Left hindlimb (tissue), 1 donor: ENCODE measurements at regions not wholly inside any gene's neighbourhood (a gene's known extent, or its start where the extent isn't known, plus 50 kb on each side); places are given as distances from the start of the nearest gene placed in this dataset.
A peak's percentile ranks its signal among the peaks of the same experiment; 100 is the strongest.
"Not testable (repeated sequence)": the region's sequence is repeated elsewhere in the genome, so short reads cannot be mapped to it uniquely, and the experiment has no call there.

Experiments
- DNase-seq: peaks from one replicate; pipeline ENCODE4 v3.0.0-alpha.2; 2018

- DNase-seq: not testable (repeated sequence)
These were observed 111.8 kb downstream of the FOXD4L6 start for GRCh38 chr9:41016699-41017098.

GRCh38 chr9:40999952-41000700 is 128.4 kb downstream of the FOXD4L6 start:
- DNase-seq: not testable (repeated sequence)

GRCh38 chr9:40995490-40995889 is 133.0 kb downstream of the FOXD4L6 start:
- DNase-seq: not testable (repeated sequence)

- DNase-seq: not testable (repeated sequence)
These were observed 134.6 kb downstream of the FOXD4L6 start for GRCh38 chr9:40993842-40994241.

GRCh38 chr9:40993375-40993774 is 135.1 kb downstream of the FOXD4L6 start:
- DNase-seq: not testable (repeated sequence)

- DNase-seq: not testable (repeated sequence)
These were observed 136.0 kb downstream of the FOXD4L6 start for GRCh38 chr9:40992472-40992821.

GRCh38 chr9:40991741-40992471 is 136.6 kb downstream of the FOXD4L6 start:
- peak; percentile 98 for DNase-seq

- not testable (repeated sequence) for DNase-seq
These were observed 137.3 kb downstream of the FOXD4L6 start for GRCh38 chr9:40991100-40991740.

- not testable (repeated sequence) for DNase-seq
These were observed 142.1 kb downstream of the FOXD4L6 start for GRCh38 chr9:40986332-40986731.

- not testable (repeated sequence) for DNase-seq
These were observed 153.1 kb downstream of the FOXD4L6 start for GRCh38 chr9:40975351-40975750.

- not testable (repeated sequence) for DNase-seq
These were observed 153.6 kb downstream of the FOXD4L6 start for GRCh38 chr9:40974912-40975311.

GRCh38 chr9:40971773-40972172 is 156.7 kb downstream of the FOXD4L6 start:
- DNase-seq: not testable (repeated sequence)

- not testable (repeated sequence) for DNase-seq
These were observed 158.1 kb downstream of the FOXD4L6 start for GRCh38 chr9:40970340-40970739.

GRCh38 chr9:40962461-40962860 is 166.0 kb downstream of the FOXD4L6 start:
- DNase-seq: not testable (repeated sequence)

GRCh38 chr9:40951876-40952494 is 176.5 kb downstream of the FOXD4L6 start:
- DNase-seq: not testable (repeated sequence)

- DNase-seq: not testable (repeated sequence)
These were observed 182.3 kb downstream of the FOXD4L6 start for GRCh38 chr9:40946228-40946627.

GRCh38 chr9:40942730-40943129 is 185.8 kb downstream of the FOXD4L6 start:
- not testable (repeated sequence) for DNase-seq

- DNase-seq: not testable (repeated sequence)
These were observed 188.6 kb downstream of the FOXD4L6 start for GRCh38 chr9:40939888-40940209.

GRCh38 chr9:40939201-40939887 is 189.1 kb downstream of the FOXD4L6 start:
- not testable (repeated sequence) for DNase-seq

GRCh38 chr9:40935336-40935735 is 193.1 kb downstream of the FOXD4L6 start:
- DNase-seq: no peak

GRCh38 chr9:40934480-40934879 is 194.0 kb downstream of the FOXD4L6 start:
- not testable (repeated sequence) for DNase-seq

- DNase-seq: not testable (repeated sequence)
These were observed 198.1 kb downstream of the FOXD4L6 start for GRCh38 chr9:40930426-40930825.

GRCh38 chr9:40929488-40929845 is 199.0 kb downstream of the FOXD4L6 start:
- DNase-seq: not testable (repeated sequence)
